Loucy (cell line): ENCODE measurements at regions not wholly inside any gene's neighbourhood (a gene's known extent, or its start where the extent isn't known, plus 50 kb on each side); places are given as distances from the start of the nearest gene placed in this dataset.

ENCODE experiments used
- H2AFZ ChIP-seq: fragments of 200-600 bp; sonication (generic); 2 replicates; pipeline ENCODE4 v1.6.0; 2016; ENCODE audit warnings: antibody characterized with exemption, mild to moderate bottlenecking, low read length, moderate library complexity
- H3F3A ChIP-seq: fragments of 200-600 bp; 2 replicates; pipeline ENCODE4 v1.6.0; 2016; ENCODE audit warnings: antibody characterized with exemption, low read depth, mild to moderate bottlenecking
- H3K27me3 ChIP-seq: fragments of 200-600 bp; sonication (generic); 2 replicates; pipeline ENCODE4 v1.6.1; 2014; ENCODE audit warnings: low read length, mild to moderate bottlenecking; ENCODE audit not compliant: insufficient read depth, poor library complexity, severe bottlenecking
- H3K36me3 ChIP-seq: fragments of 200-600 bp; sonication (generic); 2 replicates; pipeline ENCODE4 v1.6.1; 2016; ENCODE audit warnings: low read length; ENCODE audit not compliant: insufficient read depth
- H3K4me1 ChIP-seq: fragments of 200-600 bp; sonication (generic); 2 replicates; pipeline ENCODE4 v1.5.1; 2014; ENCODE audit warnings: low read length, mild to moderate bottlenecking; ENCODE audit not compliant: insufficient read depth, poor library complexity, severe bottlenecking
- H3K4me2 ChIP-seq: fragments of 200-600 bp; sonication (generic); 2 replicates; pipeline ENCODE4 v1.6.0; 2014; ENCODE audit warnings: antibody characterized with exemption, low read length, low read depth, mild to moderate bottlenecking; ENCODE audit not compliant: poor library complexity, severe bottlenecking
- H3K4me3 ChIP-seq: fragments of 200-600 bp; sonication (generic); 2 replicates; pipeline ENCODE4 v1.5.1; 2014; ENCODE audit warnings: low read length, mild to moderate bottlenecking, mixed read lengths; ENCODE audit not compliant: poor library complexity, severe bottlenecking
- H3K79me2 ChIP-seq: fragments of 200-600 bp; sonication (generic); 2 replicates; pipeline ENCODE4 v1.6.1; 2014; ENCODE audit warnings: low read length; ENCODE audit not compliant: insufficient read depth
- H3K9ac ChIP-seq: fragments of 200-600 bp; sonication (generic); 2 replicates; pipeline ENCODE4 v1.6.0; 2014; ENCODE audit warnings: mild to moderate bottlenecking, low read depth, low read length, moderate library complexity; ENCODE audit not compliant: poor library complexity, severe bottlenecking
- H3K9me2 ChIP-seq: fragments of 200-600 bp; sonication (generic); replicated peaks from 2 replicates; pipeline ENCODE4 v1.6.1; 2016; ENCODE audit warnings: low read depth, low read length, mixed read lengths
- H3K9me3 ChIP-seq: fragments of 200-600 bp; sonication (generic); 2 replicates; pipeline ENCODE4 v1.6.1; 2014; ENCODE audit warnings: mild to moderate bottlenecking, antibody characterized with exemption, low read length, low read depth; ENCODE audit not compliant: insufficient read depth
- H4K20me1 ChIP-seq: fragments of 200-600 bp; sonication (generic); 2 replicates; pipeline ENCODE4 v1.6.0; 2014; ENCODE audit warnings: antibody characterized with exemption, low read length, mild to moderate bottlenecking; ENCODE audit not compliant: insufficient read depth, poor library complexity, severe bottlenecking
- EZH2phosphoT487 ChIP-seq: fragments of 200-600 bp; IDR thresholded peaks from 2 replicates; pipeline ENCODE4 v1.6.1; 2018; ENCODE audit warnings: antibody characterized with exemption, mild to moderate bottlenecking, moderate library complexity, borderline replicate concordance
- TF ChIP-seq, protein P1 (sequence below): fragments of 200-600 bp; sonication (generic); conservative IDR thresholded peaks from 2 replicates; pipeline ENCODE4 v1.5.1; 2014; ENCODE audit warnings: mild to moderate bottlenecking, antibody characterized with exemption, low read length

DNA sequence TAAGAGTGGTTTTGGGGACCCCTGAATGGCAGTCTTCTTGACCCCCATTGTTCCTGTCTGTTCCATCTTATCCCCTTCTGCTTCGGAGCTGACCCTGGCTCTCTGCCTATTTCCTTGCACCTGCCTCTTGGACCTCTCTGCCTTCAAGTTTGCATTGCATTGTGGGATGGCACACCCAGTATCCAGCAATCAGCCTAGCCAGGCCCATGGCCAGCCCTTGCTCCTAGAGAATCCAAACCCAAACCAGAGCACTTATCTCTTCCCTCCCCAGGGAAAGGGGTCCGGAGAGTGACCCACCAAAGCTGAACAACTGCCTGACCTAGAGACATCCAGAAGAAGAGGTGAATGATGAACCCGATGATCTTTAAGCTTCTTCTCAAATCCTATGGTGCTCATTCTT, 607.3 kb upstream of the CADM1 start:
- no peaks in the 10 kb centered on the region for H3K27me3 ChIP-seq
- no peaks in the 10 kb centered on the region for H3K36me3 ChIP-seq
- H3F3A ChIP-seq: no peaks in the 10 kb centered on the region
- H2AFZ ChIP-seq: no peak overlapping the region
- H3K9ac ChIP-seq: no peak overlapping the region
- no peaks in the 10 kb centered on the region for H3K9me3 ChIP-seq
- no peaks in the 10 kb centered on the region for H3K4me1 ChIP-seq
- no peak for TF ChIP-seq EZH2phosphoT487
- TF ChIP-seq, protein P1, sequence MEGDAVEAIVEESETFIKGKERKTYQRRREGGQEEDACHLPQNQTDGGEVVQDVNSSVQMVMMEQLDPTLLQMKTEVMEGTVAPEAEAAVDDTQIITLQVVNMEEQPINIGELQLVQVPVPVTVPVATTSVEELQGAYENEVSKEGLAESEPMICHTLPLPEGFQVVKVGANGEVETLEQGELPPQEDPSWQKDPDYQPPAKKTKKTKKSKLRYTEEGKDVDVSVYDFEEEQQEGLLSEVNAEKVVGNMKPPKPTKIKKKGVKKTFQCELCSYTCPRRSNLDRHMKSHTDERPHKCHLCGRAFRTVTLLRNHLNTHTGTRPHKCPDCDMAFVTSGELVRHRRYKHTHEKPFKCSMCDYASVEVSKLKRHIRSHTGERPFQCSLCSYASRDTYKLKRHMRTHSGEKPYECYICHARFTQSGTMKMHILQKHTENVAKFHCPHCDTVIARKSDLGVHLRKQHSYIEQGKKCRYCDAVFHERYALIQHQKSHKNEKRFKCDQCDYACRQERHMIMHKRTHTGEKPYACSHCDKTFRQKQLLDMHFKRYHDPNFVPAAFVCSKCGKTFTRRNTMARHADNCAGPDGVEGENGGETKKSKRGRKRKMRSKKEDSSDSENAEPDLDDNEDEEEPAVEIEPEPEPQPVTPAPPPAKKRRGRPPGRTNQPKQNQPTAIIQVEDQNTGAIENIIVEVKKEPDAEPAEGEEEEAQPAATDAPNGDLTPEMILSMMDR: no peak
- no peak overlapping the region for H3K4me3 ChIP-seq
- no peaks in the 10 kb centered on the region for H3K9me2 ChIP-seq
- no peaks in the 10 kb centered on the region for H4K20me1 ChIP-seq
- no peak overlapping the region for H3K4me2 ChIP-seq
- H3K79me2 ChIP-seq: no peaks in the 10 kb centered on the region

DNA sequence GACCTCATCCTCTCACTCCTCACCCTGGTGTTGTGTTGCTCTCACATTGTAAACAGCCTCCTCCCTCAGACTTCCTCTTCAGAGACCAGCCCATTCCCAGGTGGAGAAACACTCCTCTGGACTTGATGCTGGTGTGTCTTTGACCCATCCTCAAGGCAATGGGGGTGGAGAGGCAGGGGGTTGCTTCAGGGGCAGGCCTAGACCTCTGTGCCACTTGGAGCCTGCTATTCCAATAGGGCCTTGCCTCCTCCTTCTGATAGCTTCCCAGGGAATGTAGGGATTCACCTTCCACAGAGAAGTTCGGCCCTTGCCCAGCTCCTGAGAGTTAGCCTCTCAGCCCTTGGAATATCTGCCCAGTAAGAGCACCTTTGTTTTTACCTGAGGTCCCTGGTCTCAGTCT, 606.6 kb upstream of the CADM1 start:
- Histone ChIP-seq H3K4me2 (no peak overlapping the region), H3F3A (no peaks in the 10 kb centered on the region), H3K36me3 (no peaks in the 10 kb centered on the region), H3K9me2 (no peaks in the 10 kb centered on the region), H3K4me1 (no peaks in the 10 kb centered on the region), H4K20me1 (no peaks in the 10 kb centered on the region), H3K9ac (no peak overlapping the region), H3K27me3 (no peaks in the 10 kb centered on the region), H3K4me3 (no peak overlapping the region), H3K9me3 (no peaks in the 10 kb centered on the region), H2AFZ (no peak overlapping the region), H3K79me2 (no peaks in the 10 kb centered on the region)
- TF ChIP-seq, protein P1: no peak
- no peak for TF ChIP-seq EZH2phosphoT487

DNA sequence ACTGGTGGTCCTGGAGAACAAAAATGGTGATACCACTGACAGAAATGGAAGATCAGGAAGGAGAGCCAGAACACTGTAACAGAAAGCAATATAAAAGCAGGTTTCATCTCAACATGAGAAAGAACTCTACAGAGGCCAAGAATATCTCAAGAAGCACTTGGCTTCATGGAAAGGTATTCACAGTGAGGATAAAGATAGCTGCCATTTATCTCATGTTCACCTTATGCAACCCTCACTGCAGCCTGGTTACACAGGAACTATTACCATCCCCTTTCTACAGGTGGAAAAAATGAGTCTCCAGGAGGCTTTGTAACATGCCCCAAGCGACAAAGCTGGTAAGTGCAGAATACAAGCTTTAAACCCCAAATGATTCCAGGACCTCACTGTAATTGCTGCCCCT, 606.1 kb upstream of the CADM1 start:
- no peaks in the 10 kb centered on the region for H3K79me2 ChIP-seq
- TF ChIP-seq, protein P1: no peak
- TF ChIP-seq EZH2phosphoT487: no peak
- H3K9me2 ChIP-seq: no peaks in the 10 kb centered on the region
- no peak overlapping the region for H2AFZ ChIP-seq
- no peaks in the 10 kb centered on the region for H3K27me3 ChIP-seq
- no peak overlapping the region for H3K4me3 ChIP-seq
- H3K9ac ChIP-seq: no peak overlapping the region
- H3K4me1 ChIP-seq: no peaks in the 10 kb centered on the region
- H3F3A ChIP-seq: no peaks in the 10 kb centered on the region
- H4K20me1 ChIP-seq: no peaks in the 10 kb centered on the region
- no peak overlapping the region for H3K4me2 ChIP-seq
- H3K9me3 ChIP-seq: no peaks in the 10 kb centered on the region
- H3K36me3 ChIP-seq: no peaks in the 10 kb centered on the region
